Fibroblast of skin of scalp (primary cell): ENCODE measurements at regions not wholly inside any gene's neighbourhood (a gene's known extent, or its start where the extent isn't known, plus 50 kb on each side); places are given as distances from the start of the nearest gene placed in this dataset.

Experiments
- DNase-seq: peaks from one replicate; pipeline ENCODE4 v3.0.0-alpha.2; 2013

DNA sequence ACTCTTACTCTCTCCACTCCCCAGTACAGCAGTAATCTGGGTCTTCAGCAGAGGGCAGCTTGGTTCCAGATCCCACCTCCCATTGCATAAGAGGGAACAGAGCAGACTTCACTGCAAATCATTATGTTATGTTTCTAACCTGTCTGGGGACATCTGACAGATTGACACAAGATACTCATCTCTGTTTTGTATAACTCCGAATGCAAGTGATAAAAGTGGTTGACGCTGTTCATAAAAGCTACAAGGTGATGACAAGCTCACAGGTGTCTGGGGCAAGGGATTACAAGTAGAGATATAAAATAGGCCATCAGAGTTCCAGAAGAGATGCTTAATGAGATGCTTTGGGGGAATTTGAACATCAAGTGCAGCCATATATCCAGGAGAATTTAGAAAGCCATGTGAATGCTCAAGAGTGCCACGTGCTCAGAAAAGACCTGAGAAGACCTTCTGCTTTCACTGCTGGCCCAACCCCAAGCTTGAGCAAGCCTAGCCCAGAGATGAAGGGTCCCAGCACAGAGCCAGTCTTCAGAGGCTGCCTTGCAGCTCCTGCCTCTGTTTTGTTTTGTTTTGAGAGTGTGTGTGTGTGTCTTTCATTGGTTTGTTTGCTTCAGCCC, 80.6 kb downstream of the VSTM2A start:
- no peak for DNase-seq
